ENCODE measurements at regions not wholly inside any gene's neighbourhood (a gene's known extent, or its start where the extent isn't known, plus 50 kb on each side); places are given as distances from the start of the nearest gene placed in this dataset.

DNA sequence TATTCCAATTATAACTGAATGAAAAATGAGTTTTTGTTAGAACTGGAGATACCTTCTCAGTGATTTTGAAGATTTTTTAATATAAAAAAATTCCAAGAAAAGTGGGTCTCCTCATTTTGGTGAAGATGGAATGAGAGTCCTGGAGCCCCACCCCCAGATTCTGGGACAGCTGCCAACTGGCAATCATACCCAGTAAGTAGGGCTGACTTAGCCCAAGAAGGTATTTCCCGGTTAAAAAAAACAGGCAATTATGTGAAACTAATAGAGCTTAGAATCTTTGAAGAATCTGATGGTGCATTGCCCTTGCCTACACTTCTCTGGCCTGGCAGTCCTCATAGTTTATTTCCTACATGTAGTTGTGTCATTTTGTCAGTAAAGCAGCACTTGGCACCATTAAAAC is 52.8 kb upstream of the VWDE start:
- peak; percentile 42 for DNase-seq

DNA sequence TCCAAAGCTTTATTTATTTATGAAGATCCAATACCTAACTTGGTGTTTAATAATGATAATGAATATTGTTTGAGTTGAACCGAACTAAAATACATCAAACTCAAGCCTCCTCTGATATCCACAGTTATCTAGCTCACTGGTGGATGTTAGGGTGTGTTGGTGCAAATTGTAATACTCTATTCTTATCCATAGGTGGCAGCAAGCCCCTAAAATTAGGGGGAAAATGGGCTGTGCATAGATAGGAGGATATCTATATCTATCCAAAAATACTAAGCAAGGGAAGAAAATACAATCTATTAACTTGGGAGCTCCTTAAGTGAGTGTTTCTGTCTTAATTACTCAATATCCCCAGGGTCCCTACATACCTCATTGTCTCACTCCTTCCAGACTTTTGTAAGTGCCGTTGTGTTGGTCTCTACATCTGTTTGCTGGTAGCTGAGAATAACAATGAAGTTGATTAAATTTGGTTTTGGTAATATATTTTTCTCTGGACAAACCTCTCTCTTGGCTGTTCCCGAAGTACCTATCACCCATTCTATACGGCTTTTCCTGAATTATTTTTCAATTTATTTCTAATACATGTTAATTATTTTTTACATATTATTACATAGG is 55.0 kb upstream of the VWDE start:
- DNase-seq: peak; percentile 72

DNA sequence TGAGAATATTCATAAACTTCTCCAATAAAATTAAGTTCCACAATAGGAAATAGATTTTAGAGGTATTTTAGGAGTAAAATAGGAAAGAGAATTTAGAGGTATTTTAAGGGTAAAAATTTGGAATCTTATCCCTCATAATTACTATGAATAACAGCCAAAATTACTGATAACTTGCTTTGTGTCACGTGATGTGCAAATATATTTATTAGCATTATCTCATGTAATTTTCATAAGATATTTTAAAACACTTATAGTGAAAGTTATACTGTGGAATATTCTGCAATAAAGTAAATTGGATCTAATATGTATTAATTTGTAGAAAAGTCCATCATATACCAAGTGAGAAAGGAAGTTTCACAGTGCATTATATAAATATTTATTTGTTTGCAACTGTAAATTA is 64.2 kb upstream of the VWDE start:
- DNase-seq: no peak

DNA sequence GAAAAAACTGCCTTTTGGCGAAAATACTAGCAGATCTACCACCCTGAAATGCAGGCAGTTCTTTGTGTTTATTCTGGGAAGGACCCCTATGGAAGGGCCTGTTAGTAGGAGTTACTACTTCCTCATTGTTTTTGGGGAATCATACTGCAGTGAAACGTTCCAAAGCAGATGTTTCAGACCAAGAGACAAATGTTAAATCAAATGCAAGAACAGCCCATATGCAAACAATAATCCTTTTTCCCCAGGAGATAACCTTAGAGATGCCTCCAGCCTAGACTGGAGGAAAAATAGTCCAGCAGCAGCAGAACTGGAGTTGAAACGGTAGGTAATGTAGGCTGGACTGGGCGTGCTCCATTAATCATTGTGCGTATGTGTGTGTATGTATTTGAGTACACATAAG is 65.9 kb upstream of the VWDE start:
- DNase-seq: no peak

DNA sequence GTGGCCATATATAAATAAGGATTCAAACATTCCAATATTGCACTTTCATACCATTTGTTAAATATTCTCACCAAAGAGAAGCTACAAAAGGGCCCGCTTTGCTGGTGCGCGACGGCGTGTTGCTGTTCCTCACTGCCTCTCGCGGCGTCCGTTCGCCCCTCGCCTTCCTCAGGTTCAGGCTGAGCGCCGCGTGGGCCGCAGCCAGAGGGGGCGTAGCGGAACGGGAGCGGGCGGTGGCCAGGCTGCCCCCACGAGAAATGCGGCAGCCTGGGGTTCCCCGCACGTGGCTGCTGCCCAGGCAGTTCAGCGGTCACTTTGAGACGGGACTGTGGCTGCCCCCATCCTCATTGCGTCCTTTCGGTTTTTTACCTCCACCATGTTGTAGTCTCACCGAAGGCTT is 67.3 kb upstream of the VWDE start:
- DNase-seq: no peak

DNA sequence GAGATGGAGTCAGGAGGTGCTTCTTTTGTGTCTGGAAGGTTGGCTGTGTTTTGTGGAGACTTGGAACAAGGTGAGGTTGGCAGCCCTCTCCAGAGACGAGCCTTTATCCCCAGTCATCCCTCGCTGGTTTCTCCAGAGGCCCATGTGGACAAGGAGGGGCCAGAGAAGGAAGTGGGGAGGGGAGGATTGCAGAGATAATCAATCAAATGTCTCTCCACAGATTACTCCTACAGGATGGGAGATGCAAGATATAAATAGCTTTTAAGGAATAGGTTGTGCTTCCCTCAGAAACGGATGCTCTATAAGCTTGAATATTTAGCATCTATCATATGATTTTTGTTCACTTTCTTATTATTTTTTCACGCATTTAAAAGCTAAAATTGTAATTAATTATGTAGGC is 70.4 kb upstream of the VWDE start:
- no peak for DNase-seq

DNA sequence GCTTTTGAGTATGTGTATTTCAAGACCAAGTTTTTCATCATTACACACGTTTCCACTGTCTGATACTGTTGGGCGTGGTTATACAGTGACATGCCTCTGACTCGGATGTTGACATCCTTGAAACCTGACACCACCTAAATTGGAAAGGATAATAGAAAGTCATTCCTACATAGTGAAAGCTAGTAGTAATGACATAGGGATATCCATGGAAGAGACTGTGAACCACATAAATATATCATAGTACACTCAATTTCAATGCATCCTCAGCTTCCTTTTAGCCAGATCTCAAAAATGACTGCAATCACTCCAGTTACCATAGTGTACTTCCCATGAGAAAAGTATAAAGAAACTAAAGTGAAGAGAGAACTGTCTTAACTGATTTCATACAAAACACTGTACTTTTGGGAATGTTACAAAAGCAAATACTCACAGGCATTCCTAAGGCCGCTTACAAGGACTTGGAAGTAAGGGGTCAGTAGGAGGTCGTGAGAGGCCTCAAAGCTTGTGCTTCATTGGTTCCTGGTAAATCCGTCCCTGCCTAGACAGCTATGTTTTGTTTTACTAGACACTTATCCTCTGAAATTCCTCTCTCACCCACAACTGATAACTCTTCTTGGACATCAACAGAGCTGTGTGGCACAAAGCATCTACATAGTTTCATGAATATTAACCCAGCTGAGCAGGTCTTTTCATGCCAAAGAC is 71.8 kb upstream of the VWDE start:
- DNase-seq: no peak

DNA sequence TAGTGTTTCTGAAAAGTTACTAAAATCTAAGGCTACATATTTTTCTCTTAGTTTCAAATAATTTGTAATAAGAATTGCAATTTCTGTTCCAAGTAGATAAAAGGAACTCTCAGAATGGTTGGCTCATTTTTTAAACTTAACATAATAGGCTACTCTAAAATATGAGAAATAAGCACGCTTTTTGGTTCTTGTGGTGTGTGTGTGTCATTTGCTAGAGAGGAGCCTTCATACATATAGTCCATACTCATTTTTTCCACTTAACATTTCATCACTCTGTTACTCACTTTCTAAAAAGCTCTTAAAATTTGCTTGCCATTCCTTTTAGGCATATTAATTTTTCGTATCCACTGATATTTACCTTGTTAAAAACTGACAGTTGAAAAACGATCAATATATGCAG is 74.0 kb upstream of the VWDE start:
- DNase-seq: no peak

DNA sequence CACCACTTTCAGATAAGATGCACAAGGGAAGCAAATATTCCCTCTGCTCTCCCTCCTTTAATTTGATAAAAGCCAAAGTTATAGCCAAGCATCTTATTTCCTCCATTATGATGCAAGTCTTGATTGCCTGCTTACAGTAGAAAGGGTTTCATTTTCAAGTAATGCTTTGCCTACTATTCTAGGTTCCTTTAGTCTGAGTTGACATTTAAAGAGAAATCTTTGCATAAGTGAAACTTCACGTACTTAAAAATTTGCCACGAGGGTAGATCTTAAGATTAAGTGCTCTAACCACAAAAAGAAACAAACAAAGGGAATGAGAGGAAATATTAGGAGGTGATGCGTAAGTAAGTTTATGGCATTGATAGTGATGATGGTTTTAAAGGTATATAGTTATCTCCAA is 78.1 kb upstream of the VWDE start:
- no peak for DNase-seq

DNA sequence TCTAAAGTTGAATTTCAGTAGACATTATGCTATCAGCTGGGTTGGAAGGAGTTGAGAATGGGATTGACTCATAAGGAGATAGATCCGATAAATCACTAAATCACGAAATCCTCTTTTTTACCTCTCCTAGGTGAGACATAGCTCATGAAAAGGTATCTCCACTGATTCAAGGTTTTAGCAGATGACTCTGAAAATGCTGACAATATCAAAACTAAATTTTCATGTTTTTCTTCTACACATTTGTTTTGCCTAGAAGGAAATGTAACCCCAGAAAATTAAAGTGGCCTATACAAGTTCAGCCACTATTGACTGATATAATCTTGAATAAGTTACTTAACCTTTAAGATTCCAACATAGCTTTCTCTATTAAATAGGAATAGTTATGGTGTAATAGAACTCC is 82.2 kb upstream of the VWDE start:
- DNase-seq: no peak

DNA sequence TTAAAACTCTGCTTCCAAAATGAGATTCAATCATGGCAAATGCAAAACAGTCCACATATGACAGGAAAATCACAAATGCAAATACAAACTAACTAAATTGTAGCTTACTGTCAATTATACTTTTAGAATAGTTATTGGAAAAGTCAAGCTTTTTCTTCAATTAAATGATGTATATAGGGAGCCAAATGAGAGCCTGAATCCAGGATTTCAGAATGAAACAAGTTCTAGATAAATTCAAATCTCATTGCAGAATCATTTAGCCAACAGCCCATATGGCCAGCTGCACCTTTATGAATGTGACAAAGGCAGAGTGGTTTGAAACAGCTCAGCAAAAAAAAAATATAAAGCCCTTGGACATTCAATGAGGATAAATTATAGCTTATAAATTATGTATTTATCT is 82.2 kb upstream of the SCIN start:
- DNase-seq: peak; percentile 30

DNA sequence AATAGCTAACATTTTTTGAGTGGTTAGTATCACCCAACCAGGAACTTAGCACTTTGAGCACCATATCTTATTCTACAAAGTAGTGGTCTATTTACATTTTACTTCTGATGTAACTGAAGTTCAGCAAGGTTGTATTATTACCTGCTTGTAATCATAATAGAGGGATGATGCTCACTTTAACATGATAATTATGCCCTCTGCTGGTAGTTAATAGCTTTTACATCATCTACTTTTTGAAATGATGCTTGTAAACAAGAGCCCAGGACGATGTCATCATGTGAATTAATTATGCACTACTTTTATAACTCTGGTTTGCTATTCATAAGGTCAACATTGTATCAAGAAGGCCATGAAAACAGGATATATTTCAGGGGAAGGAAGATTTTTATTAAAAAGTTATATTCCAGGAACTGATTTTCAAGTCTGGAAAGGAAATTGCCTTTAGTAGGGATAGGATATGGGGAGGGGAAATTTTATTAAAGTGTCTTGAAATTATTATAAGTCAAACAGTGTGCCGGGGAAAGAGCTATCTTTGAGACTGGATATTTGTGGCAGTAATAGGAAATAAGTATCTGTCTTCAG is 80.3 kb upstream of the SCIN start:
- peak; percentile 48 for DNase-seq

DNA sequence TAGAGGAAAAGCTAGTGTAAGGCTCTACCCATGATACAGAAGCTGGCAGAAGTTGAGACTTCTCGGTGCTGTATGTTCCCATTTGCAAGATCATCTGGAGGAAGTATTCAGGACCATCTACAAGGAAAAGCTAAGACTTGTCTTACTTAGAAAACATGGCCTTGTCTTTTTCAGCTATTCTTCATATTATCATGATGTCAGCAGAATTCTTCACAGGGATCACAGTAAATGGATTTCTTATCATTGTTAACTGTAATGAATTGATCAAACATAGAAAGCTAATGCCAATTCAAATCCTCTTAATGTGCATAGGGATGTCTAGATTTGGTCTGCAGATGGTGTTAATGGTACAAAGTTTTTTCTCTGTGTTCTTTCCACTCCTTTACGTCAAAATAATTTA is 79.6 kb upstream of the SCIN start:
- no peak for DNase-seq

DNA sequence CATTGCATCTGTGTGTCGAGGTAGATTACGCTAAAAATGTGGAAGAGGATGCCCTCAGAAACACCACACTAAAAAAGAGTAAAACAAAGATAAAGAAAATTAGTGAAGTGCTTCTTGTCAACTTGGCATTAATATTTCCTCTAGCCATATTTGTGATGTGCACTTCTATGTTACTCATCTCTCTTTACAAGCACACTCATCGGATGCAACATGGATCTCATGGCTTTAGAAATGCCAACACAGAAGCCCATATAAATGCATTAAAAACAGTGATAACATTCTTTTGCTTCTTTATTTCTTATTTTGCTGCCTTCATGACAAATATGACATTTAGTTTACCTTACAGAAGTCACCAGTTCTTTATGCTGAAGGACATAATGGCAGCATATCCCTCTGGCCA is 79.0 kb upstream of the SCIN start:
- no peak for DNase-seq

DNA sequence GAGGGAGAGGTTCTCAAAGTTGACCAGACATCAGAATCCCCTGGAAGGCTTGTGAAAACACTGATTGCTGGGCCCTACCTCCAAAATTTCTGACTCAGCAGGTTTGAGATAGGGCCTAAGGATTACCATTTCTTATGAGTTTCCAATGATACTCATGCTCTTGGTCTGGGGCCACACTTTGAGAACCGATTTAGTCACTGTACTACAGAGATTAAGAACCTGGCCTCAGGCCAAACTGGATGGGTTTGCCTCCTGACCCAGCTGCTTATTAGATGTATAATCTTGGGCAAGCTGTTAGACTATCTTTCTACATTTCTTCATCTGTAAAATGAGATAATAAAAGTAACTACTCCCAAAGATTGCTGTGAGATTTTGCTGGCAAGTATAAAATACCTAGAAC is 77.1 kb upstream of the SCIN start:
- no peak for DNase-seq

DNA sequence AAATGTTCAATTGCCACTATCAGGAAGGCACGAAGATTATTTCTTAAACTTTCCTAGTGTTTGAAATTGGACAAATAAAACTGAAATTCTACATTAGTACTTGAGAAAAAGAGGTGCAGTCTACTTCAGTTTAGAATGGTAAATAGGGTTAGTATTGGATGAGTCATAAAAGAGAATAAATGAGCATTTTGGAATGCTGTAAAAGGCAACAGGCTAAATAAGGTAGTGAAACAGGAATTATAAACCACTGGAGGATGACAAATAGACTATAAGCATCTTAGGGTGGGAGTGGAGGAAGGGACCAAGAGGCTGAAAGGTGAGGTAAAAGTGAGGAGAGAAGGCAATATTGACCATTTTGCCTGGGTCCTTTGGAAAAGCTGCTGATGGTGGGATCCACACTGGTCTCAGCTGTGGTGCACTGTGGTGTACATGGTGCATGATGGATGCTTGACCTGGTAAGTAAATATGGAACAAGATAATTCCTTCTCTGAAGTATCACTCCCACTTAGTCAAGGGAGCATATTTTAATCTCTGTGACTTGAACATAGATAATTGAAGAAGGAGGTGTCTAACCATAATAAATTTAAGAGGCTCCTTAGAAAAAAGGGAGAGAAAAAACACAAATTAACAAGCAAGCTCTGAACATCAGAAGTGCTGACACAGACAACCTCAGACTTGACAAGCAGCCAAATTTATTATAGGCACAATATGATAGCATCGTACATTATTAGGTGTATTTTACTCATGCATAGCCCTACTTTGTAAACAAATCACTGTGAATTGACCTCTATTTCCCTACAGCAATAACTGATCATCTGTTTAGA is 76.4 kb upstream of the SCIN start:
- DNase-seq: no peak

DNA sequence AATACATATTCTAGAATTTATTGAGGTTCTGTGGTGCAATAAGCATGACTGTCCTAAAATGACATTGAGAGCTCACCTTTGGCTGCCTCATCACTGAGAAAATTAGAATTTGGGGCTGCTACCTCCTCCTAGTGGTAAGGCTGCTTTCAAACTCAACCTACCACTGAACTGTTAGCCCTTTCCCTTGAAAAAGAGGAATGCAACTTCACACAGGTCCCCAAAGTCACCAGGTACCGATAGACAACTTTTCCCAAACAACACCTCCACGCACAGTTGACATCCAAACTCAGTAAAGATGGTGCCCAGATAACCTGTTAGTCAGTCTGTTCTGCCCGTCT is 75.9 kb upstream of the SCIN start:
- no peak for DNase-seq

DNA sequence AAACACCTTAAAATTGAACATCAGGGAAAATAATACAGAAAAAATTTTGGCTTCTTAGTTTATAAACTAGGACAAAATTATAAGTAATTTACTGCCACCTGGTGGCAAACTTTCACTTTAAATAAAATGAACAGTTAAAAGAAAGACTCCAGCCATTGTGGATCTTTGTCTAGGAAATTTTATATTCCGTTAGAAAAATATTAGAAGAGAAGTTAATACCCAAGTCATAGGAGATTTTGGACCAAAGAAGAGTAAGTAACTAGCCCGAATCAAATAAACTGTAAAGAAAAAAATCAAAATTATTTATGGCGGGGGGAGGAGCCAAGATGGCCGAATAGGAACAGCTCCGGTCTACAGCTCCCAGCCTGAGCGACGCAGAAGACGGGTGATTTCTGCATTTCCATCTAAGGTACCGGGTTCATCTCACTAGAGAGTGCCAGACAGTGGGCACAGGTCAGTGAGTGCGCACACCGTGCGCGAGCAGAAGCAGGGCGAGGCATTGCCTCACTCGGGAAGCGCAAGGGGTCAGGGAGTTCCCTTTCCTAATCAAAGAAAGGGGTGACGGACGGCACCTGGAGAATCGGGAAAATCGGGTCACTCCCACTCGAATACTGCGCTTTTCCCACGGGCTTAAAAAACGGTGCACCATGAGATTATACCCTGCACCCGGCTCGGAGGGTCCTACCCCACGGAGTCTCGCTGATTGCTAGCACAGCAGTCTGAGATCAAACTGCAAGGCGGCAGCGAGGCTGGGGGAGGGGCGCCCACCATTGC is 73.4 kb upstream of the SCIN start:
- peak; percentile 75 for DNase-seq

DNA sequence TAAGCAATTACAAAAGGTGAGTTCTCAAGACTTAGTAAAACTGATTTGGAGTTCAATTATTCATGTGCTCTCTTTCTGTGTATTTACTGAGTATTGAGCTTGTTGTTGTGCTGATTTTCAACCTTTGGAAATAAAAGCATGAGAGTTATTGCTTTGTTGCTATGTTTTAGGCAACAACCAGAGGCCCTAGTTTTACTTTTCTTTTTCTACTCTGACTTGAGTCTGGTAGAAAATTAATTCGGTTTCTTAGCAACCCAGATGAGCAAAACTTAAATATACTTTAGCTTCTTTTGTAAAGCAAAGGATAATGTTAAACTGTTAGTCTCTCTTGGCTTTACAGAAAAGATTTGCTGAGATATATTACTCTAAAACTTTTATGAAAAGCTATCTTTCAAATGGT is 66.4 kb upstream of the SCIN start:
- no peak for DNase-seq

DNA sequence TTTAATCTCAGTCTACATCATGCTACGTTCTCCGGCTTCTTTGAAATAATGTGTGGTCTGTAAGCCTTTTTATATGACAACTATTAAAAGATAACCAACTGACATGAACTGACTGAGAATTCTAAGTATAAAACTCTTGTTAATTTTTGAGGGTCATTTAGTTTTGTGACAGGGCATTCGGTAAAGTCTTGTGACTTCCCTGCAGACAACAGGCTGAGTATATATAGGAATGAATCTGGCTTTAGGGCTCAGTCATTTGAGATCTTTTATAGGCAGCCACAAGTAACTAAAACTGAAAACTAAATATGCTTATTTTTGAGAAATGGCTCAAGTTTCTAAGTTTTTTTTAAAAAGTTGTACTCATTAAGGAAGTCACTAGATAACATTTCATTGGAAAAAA is 62.5 kb upstream of the SCIN start:
- DNase-seq: no peak

DNA sequence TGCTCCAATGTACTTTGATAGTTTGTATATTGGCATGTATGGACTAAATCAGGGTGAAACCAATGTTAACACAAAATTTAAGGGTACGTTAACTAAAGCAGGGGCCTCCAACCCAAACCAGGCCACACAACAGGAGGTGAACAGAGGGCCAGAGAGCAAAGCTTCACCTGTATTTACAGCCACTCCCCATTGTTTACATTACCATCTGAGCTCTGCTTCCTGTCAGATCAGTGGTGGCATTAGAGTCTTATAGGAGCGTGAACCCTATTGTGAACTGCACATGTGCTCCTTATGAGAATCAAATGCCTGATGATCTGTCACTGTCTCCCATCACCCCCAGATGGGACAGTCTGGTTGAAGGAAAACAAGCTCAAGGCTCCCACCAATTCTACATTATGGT is 62.0 kb upstream of the SCIN start:
- DNase-seq: no peak

DNA sequence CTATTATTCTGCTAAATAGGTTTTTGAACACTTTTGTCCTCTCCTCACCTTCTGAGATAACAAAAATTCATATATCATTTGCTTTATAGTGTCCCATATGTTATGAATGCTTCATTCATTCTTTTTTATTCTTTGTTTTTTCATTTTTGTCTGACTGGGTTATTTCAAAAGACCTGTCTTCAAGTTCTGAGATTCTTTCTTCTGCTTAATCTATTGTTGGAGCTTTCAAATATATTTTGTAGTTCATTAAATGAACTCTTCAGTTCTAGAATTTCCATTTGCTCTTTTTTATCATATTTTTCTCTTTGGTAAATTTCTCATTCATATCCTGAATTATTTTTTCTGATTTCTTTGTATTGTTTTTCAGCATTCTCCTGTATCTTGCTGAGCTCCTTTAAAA is 53.1 kb upstream of the SCIN start:
- DNase-seq: no peak

DNA sequence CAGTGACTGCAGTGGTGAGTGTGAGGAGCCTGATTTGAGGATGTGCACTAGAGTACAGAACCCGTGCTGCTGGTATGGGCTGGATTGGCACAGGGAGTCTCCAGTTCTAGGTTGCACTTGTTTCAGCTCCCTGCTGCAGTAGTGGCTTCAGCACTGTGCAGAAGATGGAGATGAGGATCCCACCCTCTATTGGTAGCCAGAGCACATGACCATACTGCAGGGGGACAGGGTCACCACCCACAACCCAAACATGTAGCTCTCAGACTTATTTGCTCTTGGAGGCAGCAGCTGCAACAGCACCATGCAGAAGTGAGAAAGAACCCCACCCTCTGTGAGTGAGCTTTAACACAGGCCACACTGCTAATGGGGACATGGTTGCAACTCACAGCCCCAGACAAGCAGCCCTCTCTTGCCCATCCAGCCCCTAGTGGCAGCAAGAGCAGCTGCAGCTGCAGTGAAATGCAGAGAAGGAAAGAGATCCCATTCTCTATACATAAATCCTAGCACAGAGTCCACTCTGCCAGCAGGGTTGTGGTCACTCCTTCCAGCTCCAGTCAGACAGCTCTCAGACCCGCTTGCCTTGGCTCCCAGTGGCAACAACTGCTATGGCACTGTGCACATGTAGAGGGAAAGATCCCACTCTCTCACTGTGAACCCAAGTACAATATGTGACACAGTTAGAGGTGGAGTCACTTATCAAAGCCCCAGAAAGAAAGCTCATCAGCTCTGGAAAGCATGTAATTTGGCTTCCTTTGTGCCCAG is 51.4 kb upstream of the SCIN start:
- DNase-seq: no peak

Measured in NCI-H1092 (cell line).